ENCODE measurements at regions not wholly inside any gene's neighbourhood (a gene's known extent, or its start where the extent isn't known, plus 50 kb on each side); places are given as distances from the start of the nearest gene placed in this dataset.

DNA sequence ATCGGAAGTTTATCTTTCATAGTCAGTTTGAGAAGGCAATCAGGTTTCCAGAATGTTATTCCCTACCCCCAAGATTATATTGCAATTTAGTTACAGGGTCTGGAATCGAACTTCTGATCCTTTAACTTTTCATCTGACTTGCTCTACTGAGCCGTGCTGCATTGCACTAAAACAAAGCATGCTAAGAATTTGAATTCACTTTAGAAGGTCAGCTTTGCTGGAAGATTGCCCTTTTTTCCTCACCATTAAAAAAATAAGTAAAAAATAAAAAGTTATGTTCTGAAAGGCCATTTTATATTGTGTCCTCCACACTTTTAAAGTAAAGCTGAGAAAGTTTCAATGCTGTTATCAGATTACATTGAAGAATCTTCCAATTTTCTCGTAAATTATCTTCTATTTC lies 388.8 kb upstream of the PHF14 start:
- TF ChIP-seq ETV6 (CRISPR knock-in tag; IDR thresholded peaks at IDR 0.05) (no peak), ZNF263 (CRISPR knock-in tag; IDR thresholded peaks at IDR 0.05; ENCODE audit: low read depth) (no peak), JUN (CRISPR knock-in tag; IDR thresholded peaks at IDR 0.05) (no peak), ZNF219 (CRISPR knock-in tag; IDR thresholded peaks at IDR 0.05; ENCODE audit: borderline replicate concordance) (no peak), NR1H2 (CRISPR knock-in tag; IDR thresholded peaks at IDR 0.05) (no peak), CBFB (CRISPR knock-in tag; IDR thresholded peaks at IDR 0.05; ENCODE audit: low read depth) (no peak), FOXJ3 (CRISPR knock-in tag; IDR thresholded peaks at IDR 0.05; ENCODE audit: borderline replicate concordance) (no peak), IRF2 (CRISPR knock-in tag; IDR thresholded peaks at IDR 0.05; ENCODE audit: borderline replicate concordance, low read depth) (no peak), ZNF396 (CRISPR knock-in tag; IDR thresholded peaks at IDR 0.05; ENCODE audit: borderline replicate concordance) (no peak)
- TF ChIP-seq, protein P1, sequence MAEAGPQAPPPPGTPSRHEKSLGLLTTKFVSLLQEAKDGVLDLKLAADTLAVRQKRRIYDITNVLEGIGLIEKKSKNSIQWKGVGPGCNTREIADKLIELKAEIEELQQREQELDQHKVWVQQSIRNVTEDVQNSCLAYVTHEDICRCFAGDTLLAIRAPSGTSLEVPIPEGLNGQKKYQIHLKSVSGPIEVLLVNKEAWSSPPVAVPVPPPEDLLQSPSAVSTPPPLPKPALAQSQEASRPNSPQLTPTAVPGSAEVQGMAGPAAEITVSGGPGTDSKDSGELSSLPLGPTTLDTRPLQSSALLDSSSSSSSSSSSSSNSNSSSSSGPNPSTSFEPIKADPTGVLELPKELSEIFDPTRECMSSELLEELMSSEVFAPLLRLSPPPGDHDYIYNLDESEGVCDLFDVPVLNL (CRISPR knock-in tag; IDR thresholded peaks at IDR 0.05; ENCODE audit: borderline replicate concordance, low read depth), result no peak
- TF ChIP-seq, protein P2, sequence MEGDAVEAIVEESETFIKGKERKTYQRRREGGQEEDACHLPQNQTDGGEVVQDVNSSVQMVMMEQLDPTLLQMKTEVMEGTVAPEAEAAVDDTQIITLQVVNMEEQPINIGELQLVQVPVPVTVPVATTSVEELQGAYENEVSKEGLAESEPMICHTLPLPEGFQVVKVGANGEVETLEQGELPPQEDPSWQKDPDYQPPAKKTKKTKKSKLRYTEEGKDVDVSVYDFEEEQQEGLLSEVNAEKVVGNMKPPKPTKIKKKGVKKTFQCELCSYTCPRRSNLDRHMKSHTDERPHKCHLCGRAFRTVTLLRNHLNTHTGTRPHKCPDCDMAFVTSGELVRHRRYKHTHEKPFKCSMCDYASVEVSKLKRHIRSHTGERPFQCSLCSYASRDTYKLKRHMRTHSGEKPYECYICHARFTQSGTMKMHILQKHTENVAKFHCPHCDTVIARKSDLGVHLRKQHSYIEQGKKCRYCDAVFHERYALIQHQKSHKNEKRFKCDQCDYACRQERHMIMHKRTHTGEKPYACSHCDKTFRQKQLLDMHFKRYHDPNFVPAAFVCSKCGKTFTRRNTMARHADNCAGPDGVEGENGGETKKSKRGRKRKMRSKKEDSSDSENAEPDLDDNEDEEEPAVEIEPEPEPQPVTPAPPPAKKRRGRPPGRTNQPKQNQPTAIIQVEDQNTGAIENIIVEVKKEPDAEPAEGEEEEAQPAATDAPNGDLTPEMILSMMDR (IDR thresholded peaks at IDR 0.05), result no peak
- TF ChIP-seq, protein P3, sequence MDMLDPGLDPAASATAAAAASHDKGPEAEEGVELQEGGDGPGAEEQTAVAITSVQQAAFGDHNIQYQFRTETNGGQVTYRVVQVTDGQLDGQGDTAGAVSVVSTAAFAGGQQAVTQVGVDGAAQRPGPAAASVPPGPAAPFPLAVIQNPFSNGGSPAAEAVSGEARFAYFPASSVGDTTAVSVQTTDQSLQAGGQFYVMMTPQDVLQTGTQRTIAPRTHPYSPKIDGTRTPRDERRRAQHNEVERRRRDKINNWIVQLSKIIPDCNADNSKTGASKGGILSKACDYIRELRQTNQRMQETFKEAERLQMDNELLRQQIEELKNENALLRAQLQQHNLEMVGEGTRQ (CRISPR knock-in tag; IDR thresholded peaks at IDR 0.05), result no peak
- TF ChIP-seq, protein P4, sequence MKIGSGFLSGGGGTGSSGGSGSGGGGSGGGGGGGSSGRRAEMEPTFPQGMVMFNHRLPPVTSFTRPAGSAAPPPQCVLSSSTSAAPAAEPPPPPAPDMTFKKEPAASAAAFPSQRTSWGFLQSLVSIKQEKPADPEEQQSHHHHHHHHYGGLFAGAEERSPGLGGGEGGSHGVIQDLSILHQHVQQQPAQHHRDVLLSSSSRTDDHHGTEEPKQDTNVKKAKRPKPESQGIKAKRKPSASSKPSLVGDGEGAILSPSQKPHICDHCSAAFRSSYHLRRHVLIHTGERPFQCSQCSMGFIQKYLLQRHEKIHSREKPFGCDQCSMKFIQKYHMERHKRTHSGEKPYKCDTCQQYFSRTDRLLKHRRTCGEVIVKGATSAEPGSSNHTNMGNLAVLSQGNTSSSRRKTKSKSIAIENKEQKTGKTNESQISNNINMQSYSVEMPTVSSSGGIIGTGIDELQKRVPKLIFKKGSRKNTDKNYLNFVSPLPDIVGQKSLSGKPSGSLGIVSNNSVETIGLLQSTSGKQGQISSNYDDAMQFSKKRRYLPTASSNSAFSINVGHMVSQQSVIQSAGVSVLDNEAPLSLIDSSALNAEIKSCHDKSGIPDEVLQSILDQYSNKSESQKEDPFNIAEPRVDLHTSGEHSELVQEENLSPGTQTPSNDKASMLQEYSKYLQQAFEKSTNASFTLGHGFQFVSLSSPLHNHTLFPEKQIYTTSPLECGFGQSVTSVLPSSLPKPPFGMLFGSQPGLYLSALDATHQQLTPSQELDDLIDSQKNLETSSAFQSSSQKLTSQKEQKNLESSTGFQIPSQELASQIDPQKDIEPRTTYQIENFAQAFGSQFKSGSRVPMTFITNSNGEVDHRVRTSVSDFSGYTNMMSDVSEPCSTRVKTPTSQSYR (CRISPR knock-in tag; IDR thresholded peaks at IDR 0.05), result no peak
- TF ChIP-seq, protein P5, sequence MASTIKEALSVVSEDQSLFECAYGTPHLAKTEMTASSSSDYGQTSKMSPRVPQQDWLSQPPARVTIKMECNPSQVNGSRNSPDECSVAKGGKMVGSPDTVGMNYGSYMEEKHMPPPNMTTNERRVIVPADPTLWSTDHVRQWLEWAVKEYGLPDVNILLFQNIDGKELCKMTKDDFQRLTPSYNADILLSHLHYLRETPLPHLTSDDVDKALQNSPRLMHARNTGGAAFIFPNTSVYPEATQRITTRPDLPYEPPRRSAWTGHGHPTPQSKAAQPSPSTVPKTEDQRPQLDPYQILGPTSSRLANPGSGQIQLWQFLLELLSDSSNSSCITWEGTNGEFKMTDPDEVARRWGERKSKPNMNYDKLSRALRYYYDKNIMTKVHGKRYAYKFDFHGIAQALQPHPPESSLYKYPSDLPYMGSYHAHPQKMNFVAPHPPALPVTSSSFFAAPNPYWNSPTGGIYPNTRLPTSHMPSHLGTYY (CRISPR knock-in tag; IDR thresholded peaks at IDR 0.05), result no peak

Data from WTC11 (cell line).